GM12891 (cell line): ENCODE measurements at regions not wholly inside any gene's neighbourhood (a gene's known extent, or its start where the extent isn't known, plus 50 kb on each side); places are given as distances from the start of the nearest gene placed in this dataset.

Experiments
- DNase-seq: peaks from one replicate; pipeline ENCODE4 v3.0.0; 2011; ENCODE audit warnings: low spot score; ENCODE audit not compliant: insufficient read length
- FAIRE-seq: peaks from 2 replicates; lab custom pipeline; 2011; peaks lifted over from hg19 to GRCh38; lab: Jason Lieb, UNC
- PAX5 ChIP-seq: IDR thresholded peaks from 2 replicates; pipeline ENCODE4 v1.6.1; 2011; ENCODE audit warnings: low read length, moderate library complexity, mild to moderate bottlenecking; ENCODE audit not compliant: insufficient read depth, severe bottlenecking
- POLR2A ChIP-seq: IDR thresholded peaks from 2 replicates; pipeline ENCODE4 v1.6.1; 2011; ENCODE audit warnings: low read depth, low read length, control low read depth
- POLR2AphosphoS5 ChIP-seq: IDR thresholded peaks from 2 replicates; pipeline ENCODE4 v1.6.1; 2011; ENCODE audit warnings: low read depth, low read length, control low read depth
- POU2F2 ChIP-seq: IDR thresholded peaks from 2 replicates; pipeline ENCODE4 v1.6.1; 2011; ENCODE audit warnings: low read depth, mild to moderate bottlenecking, control low read depth, low read length, moderate library complexity
- SPI1 ChIP-seq: IDR thresholded peaks from 2 replicates; pipeline ENCODE4 v1.6.1; 2011; ENCODE audit warnings: low read depth, low read length, control low read depth
- TAF1 ChIP-seq: IDR thresholded peaks from 2 replicates; pipeline ENCODE4 v1.6.1; 2011; ENCODE audit warnings: low read depth, low read length, control low read depth

GRCh38 chr13:74084375-74084935, 49.7 kb downstream of the KLF12 start:
- no peak for DNase-seq
- FAIRE-seq, result no peak
- TF ChIP-seq POLR2A (no peak), TAF1 (no peak), SPI1 (no peak), POLR2AphosphoS5 (no peak), POU2F2 (no peak)

GRCh38 chr13:74082741-74083160, 51.5 kb downstream of the KLF12 start:
- FAIRE-seq (no peak), DNase-seq (no peak)
- TF ChIP-seq TAF1 (no peak), POLR2A (no peak), PAX5 (no peak), POLR2AphosphoS5 (no peak)

GRCh38 chr13:74080762-74081161, 53.4 kb downstream of the KLF12 start:
- DNase-seq (no peak), FAIRE-seq (no peak)
- no peak for TF ChIP-seq POLR2AphosphoS5
- TF ChIP-seq PAX5, result no peak

GRCh38 chr13:74077792-74078191, 56.4 kb downstream of the KLF12 start:
- FAIRE-seq, result no peak
- TF ChIP-seq PAX5 (no peak), TAF1 (no peak), SPI1 (no peak), POU2F2 (no peak), POLR2A (no peak), POLR2AphosphoS5 (no peak)
- DNase-seq, result no peak

DNA sequence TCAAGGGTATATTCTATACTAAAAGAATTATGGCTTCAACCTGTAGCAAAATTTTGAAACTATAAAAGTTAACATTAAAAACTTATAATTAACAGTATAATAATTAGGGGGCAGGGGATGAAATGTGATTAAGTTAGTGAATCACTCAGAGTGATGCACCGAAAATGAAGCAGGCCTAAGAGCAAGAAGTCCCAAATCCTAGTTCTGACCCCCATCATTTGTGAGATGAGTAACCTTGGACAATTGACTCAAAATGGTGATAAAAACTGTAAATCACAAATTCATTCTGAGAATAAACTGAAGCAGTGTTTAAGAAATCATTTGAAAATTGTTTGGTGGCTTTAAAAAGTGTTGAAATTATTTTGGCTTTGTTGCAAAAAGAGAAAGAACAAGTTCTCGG, 56.8 kb downstream of the KLF12 start:
- TF ChIP-seq POLR2AphosphoS5, result no peak
- TF ChIP-seq TAF1, result no peak
- TF ChIP-seq POLR2A, result no peak
- TF ChIP-seq POU2F2, result no peak
- no peak for TF ChIP-seq SPI1
- no peak for TF ChIP-seq PAX5
- DNase-seq (no peak), FAIRE-seq (no peak)

DNA sequence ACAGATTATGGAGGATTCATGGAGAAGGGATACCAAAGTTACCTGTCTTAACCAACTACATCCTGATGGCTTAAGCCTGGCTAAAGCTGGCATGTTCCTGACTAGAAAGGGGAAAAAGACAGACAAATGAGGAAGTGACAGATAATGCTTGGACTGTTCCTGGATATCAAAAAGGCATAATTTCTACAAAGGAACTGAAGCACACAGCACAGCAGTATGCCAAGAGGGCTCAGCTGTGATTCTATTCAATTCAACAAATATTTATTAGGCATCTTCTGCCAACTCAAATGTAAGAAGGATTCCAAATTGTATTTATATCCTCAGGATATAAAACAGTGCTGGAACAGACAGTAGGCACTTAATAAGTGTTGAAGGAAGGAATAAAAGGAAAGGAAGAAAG, 59.5 kb downstream of the KLF12 start:
- FAIRE-seq (no peak), DNase-seq (no peak)
- TF ChIP-seq PAX5, result no peak
- no peak for TF ChIP-seq SPI1
- no peak for TF ChIP-seq POLR2A

DNA sequence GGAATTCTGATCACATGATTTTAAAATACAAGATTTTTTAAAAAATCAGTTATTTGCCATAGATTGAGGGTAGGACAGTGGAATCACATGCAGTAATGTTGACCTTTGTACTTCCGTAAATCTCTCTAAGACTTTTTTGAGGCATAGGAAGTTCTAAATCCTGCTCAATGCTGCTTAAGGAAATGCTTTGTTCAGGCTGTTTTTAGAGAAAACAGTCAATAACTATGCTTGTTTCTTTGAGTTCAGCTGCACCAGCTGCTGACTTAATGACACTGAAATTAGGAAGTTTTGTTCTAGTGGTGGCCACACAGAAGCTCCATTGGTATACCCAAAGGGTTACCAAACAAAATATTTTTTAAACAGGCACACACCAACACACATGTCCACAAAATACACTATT, 60.9 kb downstream of the KLF12 start:
- DNase-seq (no peak), FAIRE-seq (no peak)
- TF ChIP-seq TAF1 (no peak), POU2F2 (no peak), SPI1 (no peak), PAX5 (no peak), POLR2A (no peak), POLR2AphosphoS5 (no peak)

DNA sequence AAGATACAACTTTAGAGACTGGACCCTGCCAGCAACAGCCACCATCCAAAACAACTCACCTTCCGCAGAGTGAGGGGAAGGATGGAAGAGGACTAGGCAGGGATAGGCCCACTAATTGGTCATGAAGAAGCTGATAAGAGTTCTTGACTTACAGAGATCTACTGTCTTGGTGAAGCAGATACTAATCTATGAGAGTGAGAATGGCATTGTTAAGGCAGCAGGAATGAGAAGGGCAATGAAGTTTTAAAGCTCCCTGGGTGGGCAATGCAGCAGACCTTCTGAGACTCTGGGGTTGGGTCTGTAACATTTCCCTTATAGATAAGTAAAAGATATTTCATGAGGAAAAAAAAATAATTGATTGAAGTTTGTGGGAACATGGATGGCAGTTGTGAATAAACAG, 63.7 kb downstream of the KLF12 start:
- no peak for FAIRE-seq
- DNase-seq, result no peak
- TF ChIP-seq POLR2A (no peak), PAX5 (no peak), POU2F2 (no peak), SPI1 (no peak), TAF1 (no peak), POLR2AphosphoS5 (no peak)

DNA sequence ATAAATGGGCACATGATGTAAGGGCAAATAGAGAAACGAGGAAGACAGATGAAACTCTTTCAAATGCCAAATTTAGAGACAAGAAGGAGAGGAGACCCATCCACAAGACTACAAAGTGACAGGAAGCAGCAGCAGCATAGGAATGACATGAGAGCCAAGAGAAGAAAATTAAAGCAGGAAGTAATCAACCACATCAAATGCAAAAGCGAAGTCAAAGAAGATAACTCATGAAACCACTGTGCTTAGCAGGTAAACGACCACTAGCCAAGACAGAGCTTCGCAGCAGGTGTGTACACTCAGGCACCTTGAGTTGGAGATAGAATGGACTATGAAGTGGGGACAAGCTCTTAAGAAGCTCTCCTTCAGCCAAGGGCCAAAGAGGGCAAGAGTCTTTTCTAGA, 64.1 kb downstream of the KLF12 start:
- no peak for TF ChIP-seq TAF1
- no peak for TF ChIP-seq POU2F2
- no peak for TF ChIP-seq PAX5
- TF ChIP-seq POLR2A, result no peak
- TF ChIP-seq POLR2AphosphoS5, result no peak
- TF ChIP-seq SPI1, result no peak
- FAIRE-seq (no peak), DNase-seq (no peak)

GRCh38 chr13:74068471-74068870, 65.7 kb downstream of the KLF12 start:
- DNase-seq (no peak), FAIRE-seq (no peak)
- TF ChIP-seq POU2F2, result no peak
- TF ChIP-seq POLR2AphosphoS5, result no peak
- no peak for TF ChIP-seq TAF1
- TF ChIP-seq PAX5, result no peak
